K562 (cell line): ENCODE measurements at regions not wholly inside any gene's neighbourhood (a gene's known extent, or its start where the extent isn't known, plus 50 kb on each side); places are given as distances from the start of the nearest gene placed in this dataset.
A peak's percentile ranks its signal among the peaks of the same experiment; 100 is the strongest.

Experiments used
- ATAC-seq: fragments of 200-7000 bp; cut with Tn5 transposase; 3 replicates; pipeline ENCODE4 v1.9.1; 2020; ENCODE audit warnings: moderate library complexity
- BruUV-seq: library from RNA; stranded (reverse); fragments of 400-500 nt; replicated peaks from 2 replicates; lab custom pipeline; 2021; lab: Mats Ljungman, UMichigan
- CTCF ChIA-PET: fragments of 300-600 bp; formaldehyde crosslinking; extraction: SDS; loops from one replicate; lab custom pipeline; 2021; ENCODE audit warnings: low intra/inter-chr PET ratio; lab: Yijun Ruan, JAX
- POLR2A ChIA-PET: fragments of 300-600, 350-650 bp; sonication (Branson Sonifier 250); formaldehyde crosslinking; extraction: SDS; loops from one replicate; lab custom pipeline; 2021; ENCODE audit warnings: antibody characterized with exemption, inconsistent platforms; lab: Yijun Ruan, JAX
- DNase-seq, 4 experiments: peaks; one replicate each; pipeline versions ENCODE4 v3.0.0 to v3.0.0-alpha.2; 2011 to 2018; ENCODE audit warnings: low spot score in 3 of 4, mixed read lengths in 3 of 4; ENCODE audit errors: extremely low read depth in 1 of 4
- FAIRE-seq: peaks from 2 replicates; lab custom pipeline; 2011; peaks lifted over from hg19 to GRCh38; lab: Jason Lieb, UNC
- H2AFZ ChIP-seq: 2 replicates; pipeline ENCODE4 v1.6.0; 2011; ENCODE audit warnings: low read depth, low read length, control low read depth, inconsistent platforms
- H3K27ac ChIP-seq: fragments of 200-600 bp; 3 replicates; pipeline ENCODE4 v1.8.0; 2011; ENCODE audit warnings: low read depth, mild to moderate bottlenecking, control low read depth, inconsistent platforms, low read length, moderate library complexity, mixed read lengths; ENCODE audit errors: extremely low read depth
- H3K27me3 ChIP-seq, 2 experiments: fragments of 300-600 bp in 1 of 2; 2 replicates in 1 of 2; 3 replicates in 1 of 2; pipeline versions ENCODE4 v1.6.0 to v1.8.0; 2011; ENCODE audit warnings: inconsistent platforms in 2 of 2, low read length in 2 of 2, mild to moderate bottlenecking in 1 of 2, mixed read lengths in 1 of 2, moderate library complexity in 1 of 2; ENCODE audit not compliant: control insufficient read depth in 2 of 2, insufficient read depth in 2 of 2
- H3K36me3 ChIP-seq: fragments of 300-600 bp; 3 replicates; pipeline ENCODE4 v1.8.0; 2011; ENCODE audit warnings: mild to moderate bottlenecking, low read length, inconsistent platforms; ENCODE audit not compliant: control insufficient read depth, insufficient read depth
- H3K4me1 ChIP-seq, 2 experiments: fragments of 200-600 bp in 1 of 2; replicated peaks in 1 of 2; 2 replicates in 1 of 2; 3 replicates in 1 of 2; pipeline versions ENCODE4 v1.5.1 to v1.8.0; 2011; ENCODE audit warnings: inconsistent platforms in 2 of 2, low read length in 2 of 2, mild to moderate bottlenecking in 1 of 2, mixed read lengths in 1 of 2, moderate library complexity in 1 of 2; ENCODE audit not compliant: control insufficient read depth in 2 of 2, insufficient read depth in 2 of 2
- H3K4me2 ChIP-seq: 2 replicates; pipeline ENCODE4 v1.6.1; 2011; ENCODE audit warnings: low read length, control low read depth, inconsistent platforms, mixed read lengths; ENCODE audit not compliant: insufficient read depth
- H3K4me3 ChIP-seq: fragments of 200-600 bp; sonication (generic), shearing (Covaris generic); 2 replicates; pipeline ENCODE4 v1.5.1; 2016; ENCODE audit warnings: control low read depth, inconsistent platforms
- H3K79me2 ChIP-seq: fragments of 200-600 bp; 3 replicates; pipeline ENCODE4 v1.8.0; 2011; ENCODE audit warnings: low read length, inconsistent platforms; ENCODE audit not compliant: control insufficient read depth, insufficient read depth
- H3K9ac ChIP-seq, 2 experiments: 2 replicates each; pipeline versions ENCODE4 v1.6.0 to v1.6.1; 2011; ENCODE audit warnings: low read depth in 2 of 2, low read length in 2 of 2, control low read depth in 1 of 2, inconsistent platforms in 1 of 2, mild to moderate bottlenecking in 1 of 2, mixed read lengths in 1 of 2; ENCODE audit not compliant: insufficient read depth in 1 of 2
- H3K9me1 ChIP-seq: one replicate; pipeline ENCODE4 v1.6.0; 2011; ENCODE audit warnings: inconsistent platforms, mild to moderate bottlenecking, low read length, moderate library complexity; ENCODE audit not compliant: control insufficient read depth, insufficient read depth
- H3K9me3 ChIP-seq: replicated peaks from 2 replicates; pipeline ENCODE4 v1.5.1; 2011; ENCODE audit warnings: low read depth, low read length, inconsistent platforms; ENCODE audit not compliant: control insufficient read depth, insufficient read depth
- H4K20me1 ChIP-seq: replicated peaks from 2 replicates; pipeline ENCODE4 v1.6.1; 2011; ENCODE audit warnings: low read length, inconsistent platforms, mixed read lengths; ENCODE audit not compliant: control insufficient read depth, insufficient read depth
- BCOR ChIP-seq: fragments of 450-650 bp; IDR thresholded peaks from 2 replicates; pipeline ENCODE4 v1.6.1; 2016
- CBX8 ChIP-seq: fragments of 200-600 bp; sonication (generic); IDR thresholded peaks from 2 replicates; pipeline ENCODE4 v1.6.1; 2012; ENCODE audit warnings: borderline replicate concordance, mixed run types, low read depth, mild to moderate bottlenecking, moderate library complexity, mixed read lengths, low read length, control low read depth, inconsistent platforms; ENCODE audit not compliant: poor library complexity, severe bottlenecking; ENCODE audit errors: extremely low read depth
- HDAC2 ChIP-seq: fragments of 450-650 bp; IDR thresholded peaks from 2 replicates; pipeline ENCODE4 v1.6.1; 2016; ENCODE audit warnings: mild to moderate bottlenecking
- JUN ChIP-seq, 2 experiments: sonication (generic) in 1 of 2; formaldehyde crosslinking in 1 of 2; IDR thresholded peaks; 2 replicates each; pipeline versions ENCODE4 v1.6.1 to v1.8.0; 2012 to 2022; ENCODE audit warnings: borderline replicate concordance in 2 of 2, mild to moderate bottlenecking in 2 of 2, improper control_type of control experiment in 1 of 2, low read depth in 1 of 2, low read length in 1 of 2, missing genetic modification reagents in 1 of 2
- MEIS2 ChIP-seq: fragments of 450-650 bp; IDR thresholded peaks from 2 replicates; pipeline ENCODE4 v1.6.1; 2014; ENCODE audit warnings: mild to moderate bottlenecking; ENCODE audit not compliant: partially characterized antibody
- NFIC ChIP-seq: fragments of 450-650 bp; IDR thresholded peaks from 2 replicates; pipeline ENCODE4 v1.6.1; 2017; ENCODE audit warnings: mild to moderate bottlenecking, inconsistent platforms
- NR2C2 ChIP-seq, 2 experiments: fragments of 200-800 bp in 1 of 2; sonication (Bioruptor generic) in 1 of 2; sonication (generic) in 1 of 2; formaldehyde crosslinking in 1 of 2; IDR thresholded peaks; 2 replicates each; pipeline versions ENCODE4 v1.6.1 to v1.8.0; 2016 to 2022; ENCODE audit warnings: mild to moderate bottlenecking in 1 of 2, missing compliant biosample characterization in 1 of 2, missing genetic modification characterization in 1 of 2, missing genetic modification reagents in 1 of 2
- PTBP1 ChIP-seq: fragments of 200-400 bp; formaldehyde crosslinking; IDR thresholded peaks from 2 replicates; pipeline ENCODE4 v1.6.1; 2017; ENCODE audit warnings: low read depth, low read length
- RCOR1 ChIP-seq, 2 experiments: IDR thresholded peaks; 2 replicates each; pipeline ENCODE4 v1.6.1; 2012; ENCODE audit warnings: low read depth in 2 of 2, low read length in 2 of 2, borderline replicate concordance in 1 of 2, improper control_type of control experiment in 1 of 2
- SAP30 ChIP-seq: fragments of 200-600 bp; sonication (generic); IDR thresholded peaks from 2 replicates; pipeline ENCODE4 v1.6.1; 2012; ENCODE audit warnings: borderline replicate concordance, low read depth, mild to moderate bottlenecking, moderate library complexity, low read length, control low read depth, inconsistent platforms; ENCODE audit not compliant: insufficient read depth, poor library complexity, severe bottlenecking
- SMARCA5 ChIP-seq: fragments of 450-650 bp; IDR thresholded peaks from 2 replicates; pipeline ENCODE4 v1.6.1; 2016
- SMC3 ChIP-seq: conservative IDR thresholded peaks from 2 replicates; pipeline ENCODE4 v1.6.1; 2011; ENCODE audit warnings: low read depth, low read length, improper control_type of control experiment; ENCODE audit not compliant: insufficient read depth
- TCF7 ChIP-seq: sonication (generic); IDR thresholded peaks from 2 replicates; pipeline ENCODE4 v1.6.1; 2016; ENCODE audit warnings: antibody characterized with exemption, borderline replicate concordance
- ZNF12 ChIP-seq: sonication (generic); formaldehyde crosslinking; IDR thresholded peaks from 2 replicates; pipeline ENCODE4 v1.4.0; 2020; ENCODE audit warnings: mild to moderate bottlenecking, missing genetic modification reagents
- ZNF124 ChIP-seq: sonication (generic); formaldehyde crosslinking; IDR thresholded peaks from 2 replicates; pipeline ENCODE4 v1.8.1; 2022; ENCODE audit warnings: missing genetic modification reagents
- ZNF175 ChIP-seq: fragments of 200-800 bp; sonication (Bioruptor generic); IDR thresholded peaks from 2 replicates; pipeline ENCODE4 v1.6.1; 2016; ENCODE audit warnings: low read depth, mild to moderate bottlenecking, missing genetic modification characterization, missing compliant biosample characterization
- ZNF3 ChIP-seq: fragments of 250-450 bp; sonication (Bioruptor Pico); IDR thresholded peaks from 2 replicates; pipeline ENCODE4 v1.5.0; 2021; ENCODE audit warnings: mild to moderate bottlenecking, moderate library complexity
- ZNF311 ChIP-seq: fragments of 250-450 bp; sonication (Bioruptor Pico); IDR thresholded peaks from 2 replicates; pipeline ENCODE4 v1.4.0; 2020; ENCODE audit warnings: mild to moderate bottlenecking, moderate library complexity
- ZNF436 ChIP-seq: fragments of 250-450, 450-650 bp; sonication (Bioruptor Pico); formaldehyde crosslinking; IDR thresholded peaks from 2 replicates; pipeline ENCODE4 v1.7.0; 2020; ENCODE audit warnings: mild to moderate bottlenecking
- WGBS: fragments of 100-300 bp; shearing (Covaris generic); methylation state at CpG from one replicate; pipeline ENCODE4 v1.1.6; 2016; ENCODE audit warnings: low coverage, mixed read lengths; ENCODE audit not compliant: insufficient coverage; ENCODE audit errors: missing lambda C conversion rate; 5-methylcytosine and 5-hydroxymethylcytosine counted together
- in situ Hi-C: fragments of 300-500 bp; cut with MboI; formaldehyde crosslinking; loops from 4 replicates; pipeline ENCODE4 v1.15.0; 2018; ENCODE audit warnings: inconsistent platforms, mixed read lengths
- intact Hi-C: fragments of 100-400 bp; cut with micrococcal nuclease; formaldehyde crosslinking; loops from 2 replicates; pipeline ENCODE4 v1.14.2; 2022
- TF ChIP-seq, protein P1 (sequence below): sonication (generic); formaldehyde crosslinking; IDR thresholded peaks from 2 replicates; pipeline ENCODE4 v1.5.0; 2020; ENCODE audit warnings: missing genetic modification reagents
- TF ChIP-seq, protein P2 (sequence below): sonication (generic); formaldehyde crosslinking; IDR thresholded peaks from 2 replicates; pipeline ENCODE4 v1.8.1; 2023; ENCODE audit warnings: mild to moderate bottlenecking, missing genetic modification reagents, moderate library complexity

- TF ChIP-seq ZNF311 (CRISPR knock-in tag) (no peak), TCF7 (no peak), HDAC2 (peak; percentile 65; the same call in 1 of the 2 replicates), BCOR (peak; percentile 90), ZNF436 (peak; percentile 88), ZNF12 (CRISPR knock-in tag) (no peak), SMC3 (0 out of 2 replicates have a peak, but pooled peaks have one; percentile 24), RCOR1 (IDR thresholded peaks at IDR 0.05; ENCODE audit: borderline replicate concordance in 1 of 2, low read depth in 2 of 2, low read length in 2 of 2) (peak in 1 of 2 experiments; percentile 52; a peak in 2 of 4 replicates), NR2C2 (CRISPR knock-in tag; IDR thresholded peaks at IDR 0.05) (no peak), NR2C2 (tag; IDR thresholded peaks at IDR 0.05) (no peak), SMARCA5 (peak; percentile 93), ZNF3 (CRISPR knock-in tag) (peak; percentile 56; the same call in 1 of the 2 replicates), PTBP1 (0 out of 2 replicates have a peak, but pooled peaks have one; percentile 57)
Observed at GRCh38 chr7:101702362-101702850, 73.3 kb upstream of the MYL10 start (continued).

- Histone ChIP-seq H4K20me1 (peaks cover 8% of the 10 kb centered on the region; the same call in 1 of the 2 replicates), H3K79me2 (no peaks in the 10 kb centered on the region), H3K9me3 (no peaks in the 10 kb centered on the region), H3K36me3 (no peaks in the 10 kb centered on the region), H3K27ac (no peak overlapping the region), H3K4me2 (no peak overlapping the region), H3K4me1 (no peaks in the 10 kb centered on the region; a peak in 1 of 5 replicates), H3K27me3 (peaks cover 33 to 65% of the 10 kb centered on the region in 2 experiments), H3K9me1 (no peaks in the 10 kb centered on the region), H2AFZ (no peak overlapping the region), H3K4me3 (no peak overlapping the region), H3K9ac (no peak overlapping the region)
- in situ Hi-C loops, result loop anchor here (5.0 kb wide), 1 partner anchor 107 kb away; no protein-coding TSS in a partner anchor
- no peak for ATAC-seq
- DNase-seq, result no peak
- WGBS, result 0% methylated on average over 3 of the region's 3 CpGs
- intact Hi-C loops, result no loop called here
- no TSS peak for BruUV-seq
- ChIA-PET POLR2A (no interaction called here), CTCF (no interaction called here)
- no peak for FAIRE-seq
- TF ChIP-seq CBX8, result no peak
- peak; percentile 38 for TF ChIP-seq MEIS2
- TF ChIP-seq, protein P1, sequence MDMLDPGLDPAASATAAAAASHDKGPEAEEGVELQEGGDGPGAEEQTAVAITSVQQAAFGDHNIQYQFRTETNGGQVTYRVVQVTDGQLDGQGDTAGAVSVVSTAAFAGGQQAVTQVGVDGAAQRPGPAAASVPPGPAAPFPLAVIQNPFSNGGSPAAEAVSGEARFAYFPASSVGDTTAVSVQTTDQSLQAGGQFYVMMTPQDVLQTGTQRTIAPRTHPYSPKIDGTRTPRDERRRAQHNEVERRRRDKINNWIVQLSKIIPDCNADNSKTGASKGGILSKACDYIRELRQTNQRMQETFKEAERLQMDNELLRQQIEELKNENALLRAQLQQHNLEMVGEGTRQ, result no peak
- no peak for TF ChIP-seq ZNF175
- TF ChIP-seq NFIC, result peak; percentile 76
- no peak for TF ChIP-seq JUN (IDR thresholded peaks at IDR 0.05; ENCODE audit: borderline replicate concordance, low read depth, low read length)
- no peak for TF ChIP-seq JUN (CRISPR knock-in tag; IDR thresholded peaks at IDR 0.05; ENCODE audit: borderline replicate concordance)
- no peak for TF ChIP-seq BCOR
- no peak for TF ChIP-seq SAP30
- TF ChIP-seq ZNF124 (CRISPR knock-in tag), result no peak
- TF ChIP-seq, protein P2, sequence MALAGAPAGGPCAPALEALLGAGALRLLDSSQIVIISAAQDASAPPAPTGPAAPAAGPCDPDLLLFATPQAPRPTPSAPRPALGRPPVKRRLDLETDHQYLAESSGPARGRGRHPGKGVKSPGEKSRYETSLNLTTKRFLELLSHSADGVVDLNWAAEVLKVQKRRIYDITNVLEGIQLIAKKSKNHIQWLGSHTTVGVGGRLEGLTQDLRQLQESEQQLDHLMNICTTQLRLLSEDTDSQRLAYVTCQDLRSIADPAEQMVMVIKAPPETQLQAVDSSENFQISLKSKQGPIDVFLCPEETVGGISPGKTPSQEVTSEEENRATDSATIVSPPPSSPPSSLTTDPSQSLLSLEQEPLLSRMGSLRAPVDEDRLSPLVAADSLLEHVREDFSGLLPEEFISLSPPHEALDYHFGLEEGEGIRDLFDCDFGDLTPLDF (CRISPR knock-in tag), result no peak
Observed at GRCh38 chr7:101705331-101705730, 76.2 kb upstream of the MYL10 start.
